Neural progenitor cell (in vitro differentiated cells): ENCODE measurements at regions not wholly inside any gene's neighbourhood (a gene's known extent, or its start where the extent isn't known, plus 50 kb on each side); places are given as distances from the start of the nearest gene placed in this dataset.
A peak's percentile ranks its signal among the peaks of the same experiment; 100 is the strongest.

Source experiments
- DNase-seq: peaks from one replicate; pipeline ENCODE4 v3.0.0-alpha.2; 2016; ENCODE audit warnings: low spot score
- H2AFZ ChIP-seq: fragments of 200-600 bp; sonication (generic); replicated peaks from 2 replicates; pipeline ENCODE4 v1.6.1; 2016; ENCODE audit warnings: antibody characterized with exemption
- H3F3A ChIP-seq: fragments of 200-600 bp; sonication (generic); 2 replicates; pipeline ENCODE4 v1.6.1; 2016; ENCODE audit warnings: antibody characterized with exemption, low read depth
- H3K27ac ChIP-seq: fragments of 200-600 bp; sonication (generic); 2 replicates; pipeline ENCODE4 v1.5.1; 2016; ENCODE audit warnings: mild to moderate bottlenecking
- H3K27me3 ChIP-seq: fragments of 200-600 bp; sonication (generic); 2 replicates; pipeline ENCODE4 v1.6.1; 2016; ENCODE audit warnings: mild to moderate bottlenecking, moderate library complexity
- H3K36me3 ChIP-seq: fragments of 200-600 bp; sonication (generic); 2 replicates; pipeline ENCODE4 v1.5.1; 2016
- H3K4me1 ChIP-seq: fragments of 200-600 bp; sonication (generic); 2 replicates; pipeline ENCODE4 v1.6.1; 2016; ENCODE audit warnings: mixed run types
- H3K4me2 ChIP-seq: fragments of 200-600 bp; sonication (generic); 2 replicates; pipeline ENCODE4 v1.6.1; 2016
- H3K4me3 ChIP-seq: fragments of 200-600 bp; sonication (generic); 2 replicates; pipeline ENCODE4 v1.5.1; 2016
- H3K79me2 ChIP-seq: fragments of 200-600 bp; sonication (generic); 2 replicates; pipeline ENCODE4 v1.6.1; 2016; ENCODE audit warnings: low read depth
- H3K9ac ChIP-seq: fragments of 200-600 bp; sonication (generic); 2 replicates; pipeline ENCODE4 v1.6.1; 2016
- H3K9me3 ChIP-seq: fragments of 200-600 bp; sonication (generic); 2 replicates; pipeline ENCODE4 v1.5.1; 2016; ENCODE audit warnings: low read depth
- H4K20me1 ChIP-seq: fragments of 200-600 bp; sonication (generic); 2 replicates; pipeline ENCODE4 v1.6.1; 2016; ENCODE audit warnings: low read depth
- H3K27ac Mint-ChIP-seq: 3 replicates; pipeline ENCODE4 v1.8.0; 2021; ENCODE audit warnings: mixed read lengths
- H3K27me3 Mint-ChIP-seq: 2 replicates; pipeline ENCODE4 v1.8.0; 2022; ENCODE audit warnings: low read depth, mild to moderate bottlenecking, inconsistent platforms, moderate library complexity, mixed read lengths; ENCODE audit not compliant: insufficient read depth
- H3K36me3 Mint-ChIP-seq: 3 replicates; pipeline ENCODE4 v1.8.0; 2021; ENCODE audit warnings: mixed read lengths
- H3K4me1 Mint-ChIP-seq: 3 replicates; pipeline ENCODE4 v1.8.0; 2021; ENCODE audit warnings: mixed read lengths
- H3K4me3 Mint-ChIP-seq: 3 replicates; pipeline ENCODE4 v1.8.0; 2021; ENCODE audit warnings: mild to moderate bottlenecking, moderate library complexity, mixed read lengths
- H3K9me3 Mint-ChIP-seq: 3 replicates; pipeline ENCODE4 v1.8.0; 2020; ENCODE audit warnings: mixed read lengths
- CTCF ChIP-seq: fragments of 200-600 bp; sonication (generic); IDR thresholded peaks from 2 replicates; pipeline ENCODE4 v1.5.1; 2017; ENCODE audit warnings: antibody characterized with exemption, mild to moderate bottlenecking
- EZH2 ChIP-seq: fragments of 200-600 bp; sonication (generic); IDR thresholded peaks from 2 replicates; pipeline ENCODE4 v1.6.1; 2017; ENCODE audit warnings: antibody characterized with exemption, mild to moderate bottlenecking, moderate library complexity
- EZH2phosphoT487 ChIP-seq: fragments of 200-600 bp; sonication (generic); IDR thresholded peaks from 2 replicates; pipeline ENCODE4 v1.6.1; 2017; ENCODE audit warnings: antibody characterized with exemption

- no peaks in the 10 kb centered on the region for H4K20me1 ChIP-seq
- H3K36me3 Mint-ChIP-seq, result no peaks in the 10 kb centered on the region
Measured at GRCh38 chr5:129223178-129223577, 128.6 kb downstream of the ISOC1 start.

GRCh38 chr5:129228577-129228976 is 134.0 kb downstream of the ISOC1 start:
- H3K27me3 Mint-ChIP-seq, result no peaks in the 10 kb centered on the region
- H3K27ac Mint-ChIP-seq, result no peak overlapping the region
- Histone ChIP-seq H3K36me3 (no peaks in the 10 kb centered on the region), H3K27me3 (no peaks in the 10 kb centered on the region), H3K4me1 (no peaks in the 10 kb centered on the region), H3K9ac (no peak overlapping the region), H3K9me3 (no peaks in the 10 kb centered on the region), H3K27ac (no peak overlapping the region), H3K4me2 (no peak overlapping the region), H3F3A (no peaks in the 10 kb centered on the region), H3K4me3 (no peak overlapping the region), H2AFZ (no peak overlapping the region), H3K79me2 (no peaks in the 10 kb centered on the region), H4K20me1 (no peaks in the 10 kb centered on the region)
- no peaks in the 10 kb centered on the region for H3K36me3 Mint-ChIP-seq
- no peak overlapping the region for H3K4me3 Mint-ChIP-seq
- no peak for DNase-seq
- H3K4me1 Mint-ChIP-seq, result no peaks in the 10 kb centered on the region
- TF ChIP-seq EZH2phosphoT487 (no peak), CTCF (no peak), EZH2 (no peak)
- no peaks in the 10 kb centered on the region for H3K9me3 Mint-ChIP-seq

More at GRCh38 chr5:129223178-129223577, 128.6 kb downstream of the ISOC1 start:
- TF ChIP-seq EZH2phosphoT487, result no peak
- no peak for TF ChIP-seq CTCF
- Histone ChIP-seq H3K36me3 (no peaks in the 10 kb centered on the region), H3K4me1 (no peaks in the 10 kb centered on the region), H3K9me3 (no peaks in the 10 kb centered on the region), H3K4me3 (no peak overlapping the region), H2AFZ (peak overlapping the region; percentile 20), H3K4me2 (no peak overlapping the region), H3F3A (no peaks in the 10 kb centered on the region), H3K27me3 (no peaks in the 10 kb centered on the region), H3K9ac (no peak overlapping the region), H3K79me2 (no peaks in the 10 kb centered on the region), H3K27ac (no peak overlapping the region)
- H3K27me3 Mint-ChIP-seq, result no peaks in the 10 kb centered on the region
- DNase-seq, result no peak
- no peaks in the 10 kb centered on the region for H3K4me1 Mint-ChIP-seq
- H3K27ac Mint-ChIP-seq, result no peak overlapping the region
- H3K9me3 Mint-ChIP-seq, result no peaks in the 10 kb centered on the region
- H3K4me3 Mint-ChIP-seq, result no peak overlapping the region

- H3K4me3 Mint-ChIP-seq, result no peak overlapping the region
Measured at GRCh38 chr5:129241755-129242154, 147.2 kb downstream of the ISOC1 start.

More at GRCh38 chr5:129241755-129242154, 147.2 kb downstream of the ISOC1 start:
- Mint-ChIP-seq H3K27me3 (no peaks in the 10 kb centered on the region), H3K9me3 (no peaks in the 10 kb centered on the region), H3K36me3 (no peaks in the 10 kb centered on the region), H3K27ac (no peak overlapping the region), H3K4me1 (no peaks in the 10 kb centered on the region)
- TF ChIP-seq CTCF, result no peak
- no peaks in the 10 kb centered on the region for H3K9me3 ChIP-seq
- H3K4me1 ChIP-seq, result no peaks in the 10 kb centered on the region
- no peak overlapping the region for H2AFZ ChIP-seq
- H3K4me2 ChIP-seq, result no peak overlapping the region
- H3K79me2 ChIP-seq, result no peaks in the 10 kb centered on the region
- H3F3A ChIP-seq, result no peaks in the 10 kb centered on the region
- H3K27me3 ChIP-seq, result no peaks in the 10 kb centered on the region
- H3K27ac ChIP-seq, result no peak overlapping the region
- H3K9ac ChIP-seq, result no peak overlapping the region
- DNase-seq, result no peak
- H3K36me3 ChIP-seq, result no peaks in the 10 kb centered on the region
- H4K20me1 ChIP-seq, result no peaks in the 10 kb centered on the region
- H3K4me3 ChIP-seq, result no peak overlapping the region
